WTC11 (cell line): ENCODE measurements at regions not wholly inside any gene's neighbourhood (a gene's known extent, or its start where the extent isn't known, plus 50 kb on each side); places are given as distances from the start of the nearest gene placed in this dataset.

Experiments used
- ATAC-seq: fragments of 200-7000 bp; cut with Tn5 transposase; 2 replicates; pipeline ENCODE4 v1.10.0; 2021; ENCODE audit warnings: mild to moderate bottlenecking, moderate library complexity
- CTCF ChIA-PET: fragments of 300-600 bp; sonication (Branson Sonifier 250); formaldehyde crosslinking; loops from one replicate; lab custom pipeline; 2021; ENCODE audit warnings: antibody characterized with exemption; lab: Charles Lee
- POLR2A ChIA-PET: fragments of 350-600 bp; sonication (Branson Sonifier 250); formaldehyde crosslinking; loops from one replicate; lab custom pipeline; 2021; ENCODE audit warnings: antibody characterized with exemption; lab: Charles Lee
- DNase-seq: peaks from one replicate; pipeline ENCODE4 v3.0.0; 2021; ENCODE audit warnings: low spot score
- H3K27ac Mint-ChIP-seq: 2 replicates; pipeline ENCODE4 v1.8.0; 2021; ENCODE audit warnings: mixed read lengths
- H3K27me3 Mint-ChIP-seq: 2 replicates; pipeline ENCODE4 v1.8.0; 2021; ENCODE audit warnings: low read depth, mild to moderate bottlenecking, moderate library complexity, mixed read lengths
- H3K36me3 Mint-ChIP-seq: 2 replicates; pipeline ENCODE4 v1.8.0; 2021; ENCODE audit warnings: mixed read lengths
- H3K4me1 Mint-ChIP-seq: 2 replicates; pipeline ENCODE4 v1.8.0; 2022; ENCODE audit warnings: mixed read lengths
- H3K4me3 Mint-ChIP-seq: 2 replicates; pipeline ENCODE4 v1.8.0; 2021; ENCODE audit warnings: mild to moderate bottlenecking, moderate library complexity, mixed read lengths
- H3K9me3 Mint-ChIP-seq: 2 replicates; pipeline ENCODE4 v1.8.0; 2021; ENCODE audit warnings: mixed read lengths
- AR ChIP-seq: fragments of 250-450 bp; sonication (Bioruptor Pico); IDR thresholded peaks from 2 replicates; pipeline ENCODE4 v1.9.0; 2021; ENCODE audit warnings: mild to moderate bottlenecking
- ARID4B ChIP-seq: sonication (generic); formaldehyde crosslinking; IDR thresholded peaks from 2 replicates; pipeline ENCODE4 v1.8.0; 2023; ENCODE audit warnings: missing genetic modification reagents, mild to moderate bottlenecking, borderline replicate concordance
- CDX4 ChIP-seq: fragments of 250-450 bp; sonication (Bioruptor Pico); IDR thresholded peaks from 2 replicates; pipeline ENCODE4 v1.9.0; 2021; ENCODE audit warnings: moderate library complexity, mild to moderate bottlenecking, inconsistent platforms, borderline replicate concordance
- CREB1 ChIP-seq: sonication (generic); formaldehyde crosslinking; IDR thresholded peaks from 2 replicates; pipeline ENCODE4 v1.8.0; 2023; ENCODE audit warnings: mild to moderate bottlenecking, missing genetic modification reagents
- FOXJ3 ChIP-seq: sonication (generic); formaldehyde crosslinking; IDR thresholded peaks from 2 replicates; pipeline ENCODE4 v1.9.0; 2021; ENCODE audit warnings: missing genetic modification reagents, mild to moderate bottlenecking, borderline replicate concordance
- GABPB1 ChIP-seq: sonication (generic); formaldehyde crosslinking; IDR thresholded peaks from 2 replicates; pipeline ENCODE4 v1.8.1; 2023; ENCODE audit warnings: mild to moderate bottlenecking, missing genetic modification reagents
- JAZF1 ChIP-seq: fragments of 250-450 bp; sonication (Bioruptor Pico); IDR thresholded peaks from 2 replicates; pipeline ENCODE4 v1.9.0; 2021; ENCODE audit warnings: moderate library complexity, mild to moderate bottlenecking, inconsistent platforms
- NFE2L1 ChIP-seq: sonication (generic); formaldehyde crosslinking; IDR thresholded peaks from 2 replicates; pipeline ENCODE4 v1.8.1; 2023; ENCODE audit warnings: missing genetic modification reagents
- TCF7 ChIP-seq: sonication (generic); formaldehyde crosslinking; IDR thresholded peaks from 2 replicates; pipeline ENCODE4 v1.8.0; 2022; ENCODE audit warnings: mild to moderate bottlenecking, low read depth, missing genetic modification reagents, moderate library complexity
- TEAD4 ChIP-seq: sonication (generic); formaldehyde crosslinking; IDR thresholded peaks from 2 replicates; pipeline ENCODE4 v1.8.0; 2022; ENCODE audit warnings: mild to moderate bottlenecking, missing genetic modification reagents
- ZNF219 ChIP-seq: sonication (generic); formaldehyde crosslinking; IDR thresholded peaks from 2 replicates; pipeline ENCODE4 v1.8.0; 2023; ENCODE audit warnings: missing genetic modification reagents, mild to moderate bottlenecking, borderline replicate concordance
- ZNF416 ChIP-seq: fragments of 250-450 bp; sonication (Bioruptor Pico); IDR thresholded peaks from 2 replicates; pipeline ENCODE4 v1.9.0; 2021; ENCODE audit warnings: mild to moderate bottlenecking, inconsistent platforms
- ZNF425 ChIP-seq: fragments of 250-450 bp; sonication (Bioruptor Pico); conservative IDR thresholded peaks from 2 replicates; pipeline ENCODE4 v1.9.0; 2021; ENCODE audit warnings: mild to moderate bottlenecking
- TF ChIP-seq, protein P1 (sequence below): sonication (generic); formaldehyde crosslinking; IDR thresholded peaks from 2 replicates; pipeline ENCODE4 v1.8.0; 2022; ENCODE audit warnings: missing genetic modification reagents

GRCh38 chr1:95879498-95880050, 645.6 kb downstream of the RWDD3 start (continued):
- no peak for TF ChIP-seq CDX4 (CRISPR knock-in tag)
- TF ChIP-seq ARID4B (CRISPR knock-in tag) = no peak
- TF ChIP-seq, protein P1, sequence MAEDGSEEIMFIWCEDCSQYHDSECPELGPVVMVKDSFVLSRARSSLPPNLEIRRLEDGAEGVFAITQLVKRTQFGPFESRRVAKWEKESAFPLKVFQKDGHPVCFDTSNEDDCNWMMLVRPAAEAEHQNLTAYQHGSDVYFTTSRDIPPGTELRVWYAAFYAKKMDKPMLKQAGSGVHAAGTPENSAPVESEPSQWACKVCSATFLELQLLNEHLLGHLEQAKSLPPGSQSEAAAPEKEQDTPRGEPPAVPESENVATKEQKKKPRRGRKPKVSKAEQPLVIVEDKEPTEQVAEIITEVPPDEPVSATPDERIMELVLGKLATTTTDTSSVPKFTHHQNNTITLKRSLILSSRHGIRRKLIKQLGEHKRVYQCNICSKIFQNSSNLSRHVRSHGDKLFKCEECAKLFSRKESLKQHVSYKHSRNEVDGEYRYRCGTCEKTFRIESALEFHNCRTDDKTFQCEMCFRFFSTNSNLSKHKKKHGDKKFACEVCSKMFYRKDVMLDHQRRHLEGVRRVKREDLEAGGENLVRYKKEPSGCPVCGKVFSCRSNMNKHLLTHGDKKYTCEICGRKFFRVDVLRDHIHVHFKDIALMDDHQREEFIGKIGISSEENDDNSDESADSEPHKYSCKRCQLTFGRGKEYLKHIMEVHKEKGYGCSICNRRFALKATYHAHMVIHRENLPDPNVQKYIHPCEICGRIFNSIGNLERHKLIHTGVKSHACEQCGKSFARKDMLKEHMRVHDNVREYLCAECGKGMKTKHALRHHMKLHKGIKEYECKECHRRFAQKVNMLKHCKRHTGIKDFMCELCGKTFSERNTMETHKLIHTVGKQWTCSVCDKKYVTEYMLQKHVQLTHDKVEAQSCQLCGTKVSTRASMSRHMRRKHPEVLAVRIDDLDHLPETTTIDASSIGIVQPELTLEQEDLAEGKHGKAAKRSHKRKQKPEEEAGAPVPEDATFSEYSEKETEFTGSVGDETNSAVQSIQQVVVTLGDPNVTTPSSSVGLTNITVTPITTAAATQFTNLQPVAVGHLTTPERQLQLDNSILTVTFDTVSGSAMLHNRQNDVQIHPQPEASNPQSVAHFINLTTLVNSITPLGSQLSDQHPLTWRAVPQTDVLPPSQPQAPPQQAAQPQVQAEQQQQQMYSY = no peak
- no peak for TF ChIP-seq ZNF219 (CRISPR knock-in tag)
- no peak for TF ChIP-seq ZNF416
- TF ChIP-seq FOXJ3 (CRISPR knock-in tag) = no peak
- TF ChIP-seq GABPB1 (CRISPR knock-in tag) = no peak
- TF ChIP-seq AR (CRISPR knock-in tag) = no peak
- TF ChIP-seq, all 79 proteins: peak for 0

- ATAC-seq = peak; percentile 66
- no peak overlapping the region for H3K4me3 Mint-ChIP-seq
Measured at GRCh38 chr1:95888941-95889390, 655.0 kb downstream of the RWDD3 start.

GRCh38 chr1:95889400-95889799, 655.4 kb downstream of the RWDD3 start:
- DNase-seq (no peak), ATAC-seq (no peak)
- Mint-ChIP-seq H3K36me3 (peaks cover 5% of the 10 kb centered on the region; the same call in 1 of the 2 replicates), H3K27me3 (no peaks in the 10 kb centered on the region), H3K4me1 (peaks cover 17% of the 10 kb centered on the region), H3K9me3 (peaks cover 18% of the 10 kb centered on the region), H3K4me3 (no peak overlapping the region), H3K27ac (peak overlapping the region; percentile 67; the same call in 1 of the 2 replicates)
- CTCF ChIA-PET = interaction anchor here (0.9 kb wide), 1 partner anchor 655 kb away, joined by 3 read pairs; the partner anchor contains the start of gene RWDD3
- POLR2A ChIA-PET = no interaction called here
- TF ChIP-seq JAZF1 (no peak), GABPB1 (CRISPR knock-in tag) (no peak), TEAD4 (CRISPR knock-in tag) (no peak), ZNF425 (CRISPR knock-in tag) (no peak), NFE2L1 (CRISPR knock-in tag) (no peak), ARID4B (CRISPR knock-in tag) (no peak)

More at GRCh38 chr1:95888941-95889390, 655.0 kb downstream of the RWDD3 start:
- Mint-ChIP-seq H3K27me3 (no peaks in the 10 kb centered on the region), H3K27ac (peak overlapping the region; percentile 67; the same call in 1 of the 2 replicates), H3K9me3 (peaks cover 18% of the 10 kb centered on the region), H3K36me3 (peaks cover 5% of the 10 kb centered on the region; the same call in 1 of the 2 replicates), H3K4me1 (peaks cover 17% of the 10 kb centered on the region)
- no peak for DNase-seq
- POLR2A ChIA-PET = no interaction called here
- CTCF ChIA-PET = interaction anchor here (0.9 kb wide), 1 partner anchor 655 kb away, joined by 3 read pairs; the partner anchor contains the start of gene RWDD3
- no peak for TF ChIP-seq TCF7 (CRISPR knock-in tag)
- TF ChIP-seq CREB1 (CRISPR knock-in tag) = no peak
